ENCODE measurements at regions not wholly inside any gene's neighbourhood (a gene's known extent, or its start where the extent isn't known, plus 50 kb on each side); places are given as distances from the start of the nearest gene placed in this dataset.

DNA sequence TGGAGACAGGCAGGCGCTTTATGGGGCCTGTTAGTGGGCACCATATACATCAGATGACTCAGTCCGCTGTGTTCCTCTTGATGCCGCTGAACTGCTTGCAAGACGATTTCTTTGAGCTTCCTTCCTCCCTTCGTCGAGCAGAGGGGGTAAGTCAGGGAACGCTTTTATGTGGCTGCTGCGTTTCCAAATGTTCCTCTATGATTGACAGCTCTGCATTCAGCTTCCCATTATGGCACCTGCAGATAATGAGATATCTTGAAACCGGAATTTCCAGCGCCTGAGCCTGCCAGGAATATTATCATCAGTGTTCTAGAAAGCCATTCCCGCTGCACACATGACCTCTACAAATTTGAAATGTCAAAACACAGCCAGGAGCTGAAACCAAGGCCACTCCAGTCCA lies 257.0 kb downstream of the TSHZ3 start:
- DNase-seq: no peak

DNA sequence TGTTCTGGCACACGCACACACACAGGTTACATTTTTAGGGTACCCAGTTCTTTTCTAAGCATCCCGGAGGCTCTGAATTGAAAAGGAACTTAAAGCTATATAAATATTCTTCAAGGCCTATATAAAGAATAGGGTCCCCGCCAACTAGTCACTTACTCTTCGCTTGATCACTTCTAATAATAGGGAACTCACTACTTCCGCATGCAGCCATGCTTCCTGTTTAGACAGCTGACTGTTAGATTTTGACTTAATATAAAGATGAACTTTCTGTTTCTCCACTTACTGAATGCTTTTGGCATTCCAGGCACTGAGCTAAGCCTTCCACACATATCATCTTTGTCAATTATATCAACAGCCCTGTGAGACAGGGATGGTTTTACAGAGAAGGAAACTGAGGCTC lies 259.6 kb downstream of the TSHZ3 start:
- DNase-seq: no peak

DNA sequence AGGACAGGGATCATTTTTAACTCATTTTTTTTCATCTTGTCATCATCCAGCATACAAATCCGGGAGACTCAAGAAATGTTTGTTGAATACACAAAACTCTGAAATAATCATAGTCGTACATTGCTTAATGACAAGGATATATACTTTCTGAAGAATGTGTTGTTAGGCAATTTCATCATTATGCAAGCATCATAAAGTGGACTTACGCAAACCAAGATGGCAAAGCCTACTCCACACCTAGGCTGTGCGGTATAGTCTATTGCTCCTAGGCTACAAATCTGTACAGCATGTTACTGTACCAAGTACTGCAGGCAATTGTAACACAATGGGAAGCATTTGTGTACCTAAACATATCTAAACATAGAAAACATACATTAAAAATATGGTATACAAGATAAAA lies 264.1 kb downstream of the TSHZ3 start:
- DNase-seq: no peak

DNA sequence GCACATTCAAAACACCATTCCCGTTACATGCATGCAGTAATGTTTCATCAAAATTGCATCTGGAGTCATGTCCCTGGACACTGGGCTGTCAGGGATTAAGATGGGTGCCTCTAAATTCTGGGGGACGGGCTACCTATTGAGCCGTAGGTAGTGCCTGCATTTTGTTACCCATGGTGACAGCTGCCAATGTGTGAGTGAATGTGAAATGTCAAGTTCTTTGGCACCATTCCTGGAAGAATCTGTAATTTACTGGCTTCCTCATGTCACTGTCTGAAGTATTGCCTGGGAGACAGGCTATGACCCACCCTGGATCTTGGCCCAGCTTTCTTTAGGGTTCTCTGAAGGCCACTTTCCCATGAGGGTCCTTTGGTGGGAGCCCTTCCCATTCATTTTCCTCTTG lies 266.1 kb downstream of the TSHZ3 start:
- DNase-seq: no peak

DNA sequence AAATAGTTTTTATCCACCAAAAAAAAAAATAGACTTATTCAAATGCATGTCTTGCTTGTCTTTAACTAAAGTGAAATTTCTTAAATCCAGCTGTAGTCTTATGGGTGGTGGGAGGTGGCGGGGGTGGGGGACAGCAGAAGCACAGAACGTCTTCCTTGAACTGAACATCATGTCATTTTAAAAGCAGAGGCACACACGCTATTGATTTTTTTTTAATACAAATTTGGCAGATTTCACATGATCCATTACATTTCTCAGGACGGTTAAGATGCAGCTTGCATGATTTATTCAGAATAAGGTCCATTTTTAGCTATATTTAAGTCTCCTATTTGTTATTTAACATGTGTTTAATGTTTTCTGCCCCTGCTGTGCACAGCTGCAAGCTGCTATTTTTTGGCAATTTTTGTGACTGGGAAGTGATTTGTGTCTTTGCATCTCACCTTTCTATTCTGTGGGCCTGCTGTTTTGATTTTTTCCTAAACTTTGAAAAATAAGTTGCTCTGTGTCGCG lies 274.0 kb downstream of the TSHZ3 start:
- no peak for DNase-seq

DNA sequence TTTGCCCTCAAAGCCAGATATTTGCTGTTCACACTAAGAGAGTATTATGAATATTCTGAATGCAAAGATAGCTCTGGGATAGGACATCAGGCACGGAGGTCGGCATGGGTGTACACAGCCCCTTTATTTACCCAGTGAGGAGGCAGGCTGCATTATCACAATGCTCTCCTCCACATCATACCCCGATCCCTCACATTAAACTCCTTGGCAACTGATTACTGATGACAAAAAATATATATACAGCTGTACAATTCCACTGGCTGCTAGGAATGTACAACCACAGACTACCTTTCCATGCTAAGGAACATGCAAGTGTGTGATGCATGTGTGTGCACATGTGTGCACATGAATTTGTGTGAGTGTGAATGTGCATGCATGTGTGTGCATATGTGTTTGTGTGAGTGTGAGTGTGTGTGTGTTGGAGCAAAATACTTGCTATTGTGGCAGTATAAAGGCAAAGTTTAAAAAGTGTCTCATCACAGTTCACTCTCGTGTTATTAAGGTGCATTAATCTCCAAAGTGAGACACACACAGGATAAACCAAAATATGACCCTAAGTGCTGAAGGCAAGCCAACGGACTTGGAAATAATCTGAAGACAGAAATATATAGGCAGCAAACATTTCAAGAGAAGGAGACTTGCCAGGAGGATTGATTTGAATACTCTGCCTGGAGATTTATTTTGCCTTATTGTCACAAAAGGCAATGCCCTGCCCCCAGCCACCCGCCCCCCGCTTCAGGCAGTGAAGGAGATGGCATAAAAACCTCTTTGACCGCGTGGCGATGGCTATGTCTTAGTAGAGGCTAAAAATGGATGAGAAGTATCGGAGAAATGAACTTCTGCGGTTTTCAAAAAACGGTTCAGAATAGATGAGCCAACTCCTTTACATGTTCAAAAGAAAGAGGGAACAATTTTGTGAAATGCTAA lies 274.8 kb downstream of the TSHZ3 start:
- DNase-seq: no peak

DNA sequence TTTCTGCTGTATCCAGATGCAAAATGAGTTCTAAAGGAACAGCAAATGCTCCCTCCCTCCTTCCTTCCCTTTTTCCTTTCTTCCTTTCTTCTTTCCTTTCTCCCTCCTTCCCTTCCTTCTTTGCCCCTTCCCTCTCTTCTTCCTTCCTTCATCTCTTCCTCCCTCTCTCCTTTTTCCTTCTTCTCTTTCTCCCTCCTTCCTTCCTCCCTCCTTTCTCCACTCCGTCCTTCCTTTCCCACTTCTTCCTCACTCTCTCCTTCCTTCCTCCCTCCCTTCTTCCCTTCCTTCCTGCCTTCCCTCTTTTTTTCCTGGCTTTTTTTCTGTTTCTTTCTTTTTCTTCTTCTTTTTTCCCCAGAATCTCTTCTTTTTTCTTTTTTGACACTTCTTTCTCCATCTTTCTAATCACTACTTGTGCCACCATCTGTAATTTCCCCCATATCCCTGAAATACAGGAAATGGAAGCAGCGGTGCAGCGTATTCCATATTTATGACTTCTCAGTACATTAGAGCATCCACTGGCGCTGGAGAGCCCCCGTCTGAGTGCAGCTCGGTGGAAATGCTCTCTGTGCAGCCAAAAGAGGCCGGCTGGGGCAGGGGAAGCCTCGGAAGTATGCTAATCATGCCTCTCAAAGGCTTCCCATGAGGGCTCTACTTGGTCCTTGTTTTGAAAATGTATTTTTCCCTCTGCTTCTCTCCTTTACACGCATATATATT lies 275.6 kb downstream of the TSHZ3 start:
- DNase-seq: no peak

DNA sequence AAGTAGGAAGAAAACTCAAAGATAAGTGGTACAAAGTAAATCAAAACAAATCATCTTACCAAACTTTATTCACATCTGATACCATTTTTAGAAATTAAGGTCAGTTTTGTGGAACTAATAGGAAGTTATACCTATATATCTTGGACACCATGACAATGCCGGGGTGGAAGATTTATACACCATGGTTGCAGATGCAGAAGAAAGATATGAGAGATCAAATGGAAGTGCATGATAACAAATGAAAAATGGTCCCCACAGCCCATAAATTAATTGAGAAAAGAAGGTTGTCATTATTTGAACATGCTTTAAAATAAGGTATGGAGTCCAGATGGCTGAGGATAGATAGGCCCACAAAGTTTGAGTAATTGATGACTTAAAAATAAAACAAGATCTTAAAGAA lies 276.8 kb downstream of the TSHZ3 start:
- no peak for DNase-seq

DNA sequence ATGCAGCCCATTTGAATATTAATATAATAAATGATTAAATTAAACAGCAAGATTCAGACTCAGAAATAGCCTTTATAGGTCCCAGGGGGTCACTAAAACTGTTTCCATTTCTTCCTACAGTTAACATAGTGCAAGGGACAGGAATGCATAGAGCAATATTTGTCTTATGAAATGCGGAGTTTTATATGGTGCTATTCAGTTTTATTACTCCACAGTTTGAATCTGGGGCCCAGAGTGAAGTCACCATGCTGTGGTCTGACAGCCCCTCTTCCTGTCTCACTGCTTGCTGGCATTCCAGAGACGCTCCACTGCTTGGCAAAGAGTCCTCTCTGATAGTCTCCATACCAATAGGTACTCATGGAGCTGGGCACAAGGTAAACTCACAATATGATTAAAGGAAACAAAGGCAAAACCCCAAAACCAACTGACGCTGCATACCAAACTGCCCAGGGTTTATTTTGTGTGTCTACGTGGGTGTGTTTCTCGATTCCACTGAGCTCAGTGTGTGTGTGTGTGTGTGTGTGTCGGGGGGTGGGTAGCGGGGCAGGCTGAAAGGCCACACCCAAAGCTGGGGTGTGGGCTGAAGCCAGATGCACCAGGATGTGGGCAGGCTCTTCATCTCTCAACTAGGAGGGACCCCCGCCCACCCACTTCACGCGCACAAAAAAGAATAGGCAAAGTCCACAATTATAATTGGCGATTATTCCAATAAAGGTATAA lies 277.9 kb downstream of the TSHZ3 start:
- no peak for DNase-seq

DNA sequence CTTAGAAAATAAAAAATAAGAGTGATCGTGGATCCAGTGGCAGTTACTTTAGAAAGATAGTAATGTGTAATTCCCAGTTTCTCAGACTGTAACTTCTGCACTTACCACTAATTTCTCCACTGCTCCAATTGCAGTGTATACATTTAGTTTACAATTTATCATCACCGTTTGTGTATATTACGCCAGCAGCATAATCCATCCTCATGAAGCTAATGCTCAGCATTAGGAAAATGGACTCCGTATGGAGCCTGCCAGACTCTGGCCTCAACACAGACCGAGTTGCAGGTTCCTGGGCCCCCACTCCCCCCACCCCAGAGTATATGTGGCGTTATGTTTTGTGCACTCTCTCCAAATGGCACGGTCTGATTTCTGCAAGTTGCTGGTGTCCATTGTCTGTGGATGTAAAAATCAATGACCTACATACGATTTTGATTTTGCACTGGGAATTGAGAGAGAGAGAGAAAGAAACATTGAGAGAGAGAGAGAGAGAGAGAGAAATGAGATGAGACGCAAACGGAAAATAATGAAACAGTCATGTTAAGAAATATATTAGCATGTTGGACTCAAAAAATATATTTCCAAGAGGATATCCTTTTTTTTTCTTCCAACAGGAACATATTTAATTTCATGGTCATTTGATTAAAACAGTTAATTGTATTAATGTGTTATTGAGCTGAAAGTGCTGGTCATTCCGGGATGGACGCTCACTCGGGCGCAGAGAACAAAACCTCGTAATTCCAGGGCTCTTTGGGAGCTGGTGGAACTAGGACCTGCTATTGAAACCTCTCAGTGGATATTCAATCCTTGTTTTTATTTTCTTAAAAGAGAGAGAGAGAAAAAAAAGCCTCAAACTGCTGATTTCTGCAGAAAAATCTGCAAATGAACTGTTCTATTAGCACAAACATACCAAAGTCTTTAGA lies 278.8 kb downstream of the TSHZ3 start:
- DNase-seq: no peak

DNA sequence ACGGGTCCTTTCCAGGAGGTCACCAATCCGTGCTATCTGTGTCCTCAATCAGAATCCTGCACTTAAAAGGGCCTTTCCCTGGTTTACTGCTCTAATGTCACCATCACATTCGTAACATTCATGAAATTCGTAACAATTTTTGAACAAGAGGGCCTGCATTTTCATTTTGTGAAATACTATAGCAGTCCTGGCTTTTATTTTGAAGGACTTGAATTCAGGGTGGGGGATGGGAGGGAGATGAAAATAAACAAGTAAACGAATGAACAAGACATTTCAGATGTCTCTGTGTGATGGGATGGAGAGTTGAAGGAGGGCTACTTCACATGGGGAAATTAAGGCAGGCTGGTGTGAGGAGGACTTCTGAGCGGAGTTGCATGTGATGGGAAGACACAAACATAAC lies 281.0 kb downstream of the TSHZ3 start:
- no peak for DNase-seq

DNA sequence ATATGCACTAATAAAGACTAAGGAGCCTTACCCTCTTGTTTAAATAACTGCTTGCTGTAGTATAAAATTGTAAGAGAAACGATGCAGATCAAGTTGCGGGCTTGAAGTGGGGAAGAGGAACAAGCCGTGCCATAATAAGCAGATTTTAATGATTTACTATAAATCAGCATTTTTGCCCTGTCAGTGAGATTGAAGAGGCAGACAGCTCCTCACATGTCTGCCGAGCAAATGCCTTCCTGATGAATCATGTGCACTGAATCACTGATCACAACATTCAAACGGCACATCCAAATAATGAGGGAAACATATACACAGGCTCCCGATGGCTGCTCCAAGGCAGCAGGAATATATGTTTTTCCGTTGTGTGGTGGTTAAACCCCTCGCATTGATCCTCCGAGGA lies 282.9 kb downstream of the TSHZ3 start:
- no peak for DNase-seq

DNA sequence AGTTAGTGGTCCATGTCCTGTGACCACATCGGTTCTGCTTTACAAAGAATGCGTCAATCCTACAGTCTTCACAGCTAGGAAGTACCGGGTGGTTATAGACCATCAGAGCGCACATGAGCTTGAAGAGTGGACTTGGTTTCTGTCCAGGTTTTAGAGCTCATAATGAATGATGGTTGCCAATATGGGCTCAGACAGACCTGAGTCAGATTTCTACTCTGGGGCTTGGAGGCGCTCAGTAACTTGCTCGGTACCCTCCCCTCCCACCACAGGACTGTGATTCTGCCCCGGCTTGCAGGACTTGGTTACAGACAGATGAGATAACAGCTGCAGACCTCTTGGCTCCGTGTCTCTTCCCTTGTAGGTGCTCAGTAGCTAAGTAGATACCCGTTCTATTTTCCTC lies 284.7 kb downstream of the TSHZ3 start:
- no peak for DNase-seq

DNA sequence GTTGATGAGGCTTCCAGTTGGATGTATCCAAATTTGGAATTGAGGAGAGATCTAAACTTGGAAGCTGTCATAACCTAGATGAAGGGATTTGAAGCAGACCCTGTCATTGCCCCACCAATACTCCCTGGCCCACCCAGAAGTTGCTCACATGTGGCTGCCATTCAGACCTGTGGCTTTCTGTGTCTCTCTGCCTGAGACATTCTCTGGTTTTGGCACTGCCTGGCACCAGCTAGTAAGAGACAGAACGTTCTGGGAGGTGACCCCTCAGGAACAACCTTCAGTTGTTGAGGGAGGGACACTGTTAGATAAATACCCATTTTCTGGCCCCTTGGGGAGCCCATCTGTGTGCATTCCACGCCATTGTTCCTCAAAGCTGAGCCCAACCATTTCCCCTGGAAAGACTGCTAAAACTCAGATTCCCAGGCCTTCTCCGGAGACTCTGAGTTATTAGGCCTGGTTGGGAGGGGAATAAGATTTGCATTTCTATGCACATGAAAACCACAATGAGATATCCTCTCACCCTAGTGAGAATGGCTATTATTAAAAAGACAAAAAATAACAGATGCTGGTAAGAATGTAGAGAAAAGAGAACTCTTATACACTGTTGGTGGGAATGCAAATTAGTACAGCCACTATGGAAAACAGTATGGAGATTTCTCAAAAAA lies 290.4 kb downstream of the TSHZ3 start:
- DNase-seq: no peak

DNA sequence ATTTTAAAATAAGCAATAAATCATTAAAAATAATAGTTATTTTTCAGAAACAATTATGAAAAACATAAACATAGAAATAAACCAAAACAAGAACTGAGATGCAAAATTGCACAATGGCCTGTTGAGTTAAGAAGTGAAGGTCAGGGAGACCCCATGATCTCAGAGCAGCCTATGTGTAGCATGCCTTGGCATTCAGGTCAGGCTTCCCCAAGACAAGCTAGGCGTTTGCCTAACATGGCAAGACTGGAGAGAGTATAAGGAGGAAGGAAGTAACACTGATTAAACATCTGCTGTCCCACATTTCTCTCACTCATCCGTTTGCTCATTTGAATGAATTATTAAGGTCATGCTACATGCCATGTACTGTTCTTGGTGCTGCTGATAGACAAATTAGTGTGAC lies 291.8 kb downstream of the TSHZ3 start:
- no peak for DNase-seq

DNA sequence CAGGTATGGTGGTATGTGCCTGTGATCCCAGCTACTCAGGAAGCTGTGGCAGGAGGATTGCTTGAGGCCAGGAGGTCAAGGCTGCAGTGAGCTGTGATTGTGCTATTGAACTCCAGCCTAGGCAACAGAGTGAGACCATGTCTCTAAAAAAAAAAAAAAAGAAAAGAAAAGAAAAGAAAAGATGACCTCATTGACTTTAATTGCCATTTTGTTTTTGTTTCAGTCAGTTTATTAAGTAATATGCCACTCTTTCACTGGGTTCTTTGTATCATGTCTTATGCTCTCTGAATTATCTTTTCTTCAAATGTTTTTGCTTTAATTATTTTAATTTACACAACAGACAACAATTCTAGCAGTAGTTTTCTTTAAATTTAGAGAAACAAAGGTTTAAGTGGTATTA lies 293.8 kb downstream of the TSHZ3 start:
- no peak for DNase-seq

DNA sequence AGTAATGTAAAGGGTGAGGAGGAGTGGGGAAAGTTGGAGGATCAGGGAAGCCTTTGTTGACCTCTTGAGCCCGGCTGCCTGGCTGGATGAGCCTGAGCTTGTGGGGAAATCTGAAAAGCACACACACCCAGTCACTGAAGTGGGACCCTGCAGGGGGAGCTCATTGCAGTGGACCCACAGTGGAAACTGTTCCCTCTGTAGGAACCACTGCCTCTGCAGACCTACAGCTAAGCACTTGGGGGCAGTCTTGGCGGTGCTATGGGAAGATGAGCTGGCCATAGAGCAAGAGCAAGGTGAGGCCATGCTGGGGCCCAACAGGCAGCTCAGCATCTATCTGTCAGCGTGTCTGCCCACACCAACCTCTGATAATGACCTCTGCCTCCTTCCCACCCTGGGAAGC lies 294.8 kb downstream of the TSHZ3 start:
- no peak for DNase-seq

DNA sequence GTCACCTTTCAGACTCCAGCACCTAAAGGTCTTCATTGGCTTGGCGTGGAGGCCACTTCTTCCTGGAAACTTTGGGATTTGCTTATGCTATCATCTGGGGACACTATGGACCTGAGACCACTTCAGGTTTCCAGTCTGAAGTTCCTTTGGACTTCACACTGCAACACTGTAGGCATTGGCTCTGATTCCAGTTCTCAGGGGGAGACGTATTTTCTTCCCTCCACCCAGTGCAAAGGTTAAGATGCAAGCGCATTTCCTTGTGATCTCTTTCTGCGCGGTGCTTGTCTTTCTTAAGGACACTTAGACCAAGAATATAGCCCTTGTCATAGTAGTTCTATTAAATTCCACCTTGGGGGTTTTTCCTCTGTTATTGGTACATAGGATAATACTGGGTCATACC lies 299.8 kb downstream of the TSHZ3 start:
- no peak for DNase-seq

DNA sequence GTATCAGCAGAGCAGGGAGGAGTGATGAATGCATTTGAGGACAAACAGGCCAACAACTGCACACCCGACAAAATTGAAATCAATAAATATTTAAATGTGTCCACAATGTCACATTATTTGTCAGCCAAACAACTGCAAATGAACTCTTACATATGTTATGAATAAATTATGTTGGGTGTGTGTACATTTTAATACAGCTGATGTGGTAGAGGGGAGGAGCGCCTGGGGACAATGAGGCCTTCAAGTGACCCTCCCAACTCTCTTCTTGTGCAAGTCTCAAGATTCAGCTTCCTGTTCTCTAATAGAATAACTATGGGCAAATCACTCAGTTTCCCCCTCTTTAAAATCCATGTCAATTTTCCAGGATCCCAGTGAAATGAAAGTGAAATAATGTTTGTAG lies 303.2 kb downstream of the TSHZ3 start:
- DNase-seq: no peak

DNA sequence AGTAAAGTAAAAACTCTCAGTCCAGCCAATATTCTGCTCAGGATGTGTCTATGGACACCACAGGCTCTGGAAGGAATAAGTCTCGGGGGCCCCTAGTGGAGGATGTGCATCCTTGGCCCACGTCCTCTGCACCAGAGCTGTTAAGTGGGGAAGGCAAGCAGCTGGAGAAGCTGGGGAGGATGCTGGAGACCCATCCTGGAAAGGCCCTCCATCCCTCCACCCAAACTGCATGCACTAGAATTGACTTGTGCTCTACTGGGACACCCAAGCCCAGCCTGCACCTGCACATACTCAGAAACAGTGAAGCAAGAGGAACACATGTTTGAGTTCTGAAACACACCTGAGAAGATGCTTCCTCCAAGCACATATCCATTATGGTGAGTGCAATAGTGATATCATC lies 307.8 kb downstream of the TSHZ3 start:
- DNase-seq: no peak

DNA sequence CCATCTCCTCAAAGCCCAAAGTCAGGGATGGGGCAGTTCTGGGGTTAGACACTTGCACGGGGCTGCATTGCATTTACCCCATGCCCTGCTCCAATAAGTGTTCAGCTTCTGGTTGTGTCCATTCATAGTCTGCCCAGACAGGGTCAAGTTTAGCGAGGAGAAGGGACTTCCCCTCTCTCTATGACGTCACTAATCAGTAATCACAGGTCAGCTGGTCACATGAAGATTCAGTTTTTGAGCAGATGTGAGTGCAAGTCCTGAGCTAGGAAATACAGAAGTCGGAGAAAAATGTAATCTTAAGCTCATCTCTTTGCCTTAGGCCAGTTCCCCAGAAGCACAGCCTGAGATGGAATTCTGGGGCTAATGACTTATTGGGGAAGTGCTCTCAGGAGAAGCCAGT lies 310.1 kb downstream of the TSHZ3 start:
- DNase-seq: no peak
